Stimulated activated CD4-positive, alpha-beta T cell treated with anti-CD3 and anti-CD28 coated beads, Interleukin-1b, Interleukin-23, amount 100 ng/mL, for 24 hours (primary cell): ENCODE measurements at regions not wholly inside any gene's neighbourhood (a gene's known extent, or its start where the extent isn't known, plus 50 kb on each side); places are given as distances from the start of the nearest gene placed in this dataset.
A peak's percentile ranks its signal among the peaks of the same experiment; 100 is the strongest.

Source experiments
- DNase-seq, 4 experiments: peaks; one replicate each; pipeline ENCODE4 v3.0.0-alpha.2; 2020; ENCODE audit warnings: low read depth in 4 of 4, low spot score in 1 of 4

DNA sequence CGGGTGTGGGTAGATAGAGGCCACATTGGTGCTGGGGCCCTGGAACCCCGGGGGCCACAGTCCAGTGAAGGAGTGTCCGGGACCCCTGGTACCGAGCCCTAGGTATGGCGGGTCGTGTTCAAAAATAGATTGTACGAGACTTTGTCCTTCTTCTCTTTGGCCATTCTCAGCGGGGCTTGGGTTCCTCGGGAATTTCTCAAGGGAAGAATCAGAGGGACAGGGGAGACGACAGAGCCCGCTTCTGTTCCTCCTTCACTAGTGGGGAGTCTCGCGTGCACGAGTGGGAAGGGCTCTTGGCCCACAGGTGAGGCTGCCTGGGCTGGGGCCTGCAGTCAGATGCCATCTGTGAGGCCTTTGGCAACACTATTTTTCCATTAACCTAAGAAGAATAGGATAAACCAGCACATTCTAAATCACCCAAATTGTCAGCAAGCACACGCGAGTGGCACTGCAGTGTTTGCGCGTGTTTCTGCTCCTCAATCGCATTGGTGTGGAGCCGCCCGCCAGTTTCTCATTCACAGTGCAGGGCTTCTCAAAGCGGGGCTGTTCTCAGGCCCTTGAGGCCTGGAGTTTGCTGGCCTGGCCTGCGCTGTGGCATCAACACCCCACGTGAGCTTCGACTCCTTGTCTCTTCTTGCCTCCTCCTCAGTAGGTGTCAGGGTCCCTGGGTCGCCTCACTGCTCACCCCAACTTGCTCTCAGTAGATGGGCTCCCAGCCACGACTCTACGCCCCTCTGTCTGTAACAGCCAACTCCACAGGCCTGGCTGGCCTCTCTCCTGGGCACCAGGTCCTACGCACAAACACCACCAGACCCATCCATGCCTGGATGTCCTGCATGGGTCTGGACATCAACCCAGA is 187.6 kb upstream of the SHH start:
- no peak for DNase-seq

DNA sequence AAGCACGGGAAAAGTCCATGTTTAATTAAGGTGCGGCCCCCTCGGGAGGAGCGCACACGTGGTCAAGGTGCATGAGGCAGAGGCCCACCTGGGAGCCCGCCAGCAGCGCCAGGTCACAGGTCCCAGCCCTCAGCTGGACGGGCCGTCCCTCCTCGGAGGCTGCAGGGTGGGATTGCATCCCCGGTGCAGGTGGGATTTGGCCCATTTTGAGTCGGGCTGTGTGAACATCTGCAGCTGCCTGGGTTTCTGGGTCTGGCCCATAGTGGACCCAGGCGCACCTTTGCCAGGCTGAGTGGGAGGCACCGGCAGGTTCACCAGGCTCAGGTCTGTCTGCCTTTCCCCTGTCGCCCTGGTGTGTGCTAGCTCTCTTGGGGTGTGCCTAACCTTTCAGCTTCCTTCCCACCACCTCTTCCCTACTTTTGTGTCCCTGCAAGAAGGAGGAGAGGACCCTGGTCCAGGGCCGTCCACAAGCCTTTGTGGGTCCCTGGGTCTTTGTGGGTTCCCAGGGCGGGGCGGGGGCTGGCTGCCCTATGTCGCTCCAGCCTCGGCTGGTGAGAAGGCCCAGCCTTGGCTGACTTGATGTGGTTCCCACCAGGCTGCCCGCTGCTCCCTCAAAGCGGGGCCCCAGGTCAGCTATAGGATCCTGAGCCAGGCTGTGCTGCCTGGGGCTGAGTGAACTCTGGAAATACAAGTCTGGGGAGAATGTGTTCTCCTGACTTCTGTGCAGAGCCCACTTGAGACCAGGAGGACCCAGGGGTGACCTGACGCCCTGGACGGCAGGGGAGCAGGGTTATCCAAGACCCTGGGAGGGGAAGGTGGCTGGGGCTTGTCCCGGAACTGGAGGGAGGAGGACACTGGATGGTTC is 186.7 kb upstream of the SHH start:
- DNase-seq: no peak

DNA sequence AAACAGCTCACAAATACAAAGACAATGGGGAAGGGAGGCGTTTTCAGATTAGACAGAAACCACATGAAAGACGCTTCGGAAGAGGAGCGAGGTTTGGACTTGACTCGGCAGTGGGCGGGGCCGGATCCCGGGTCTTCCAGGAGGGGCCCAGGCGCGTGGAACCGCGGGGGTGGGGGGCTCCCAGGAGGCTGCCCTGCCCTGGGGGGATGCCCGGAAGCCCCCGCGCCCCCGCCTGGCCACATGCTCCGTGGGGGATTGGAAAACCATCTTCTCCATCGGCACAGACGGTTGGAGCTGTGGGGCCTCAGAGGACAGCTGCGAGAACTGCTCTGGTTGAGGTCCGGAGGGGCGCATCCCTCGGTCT is 186.0 kb upstream of the SHH start:
- DNase-seq: peak in 2 of 4 experiments; percentile 20 to 40

DNA sequence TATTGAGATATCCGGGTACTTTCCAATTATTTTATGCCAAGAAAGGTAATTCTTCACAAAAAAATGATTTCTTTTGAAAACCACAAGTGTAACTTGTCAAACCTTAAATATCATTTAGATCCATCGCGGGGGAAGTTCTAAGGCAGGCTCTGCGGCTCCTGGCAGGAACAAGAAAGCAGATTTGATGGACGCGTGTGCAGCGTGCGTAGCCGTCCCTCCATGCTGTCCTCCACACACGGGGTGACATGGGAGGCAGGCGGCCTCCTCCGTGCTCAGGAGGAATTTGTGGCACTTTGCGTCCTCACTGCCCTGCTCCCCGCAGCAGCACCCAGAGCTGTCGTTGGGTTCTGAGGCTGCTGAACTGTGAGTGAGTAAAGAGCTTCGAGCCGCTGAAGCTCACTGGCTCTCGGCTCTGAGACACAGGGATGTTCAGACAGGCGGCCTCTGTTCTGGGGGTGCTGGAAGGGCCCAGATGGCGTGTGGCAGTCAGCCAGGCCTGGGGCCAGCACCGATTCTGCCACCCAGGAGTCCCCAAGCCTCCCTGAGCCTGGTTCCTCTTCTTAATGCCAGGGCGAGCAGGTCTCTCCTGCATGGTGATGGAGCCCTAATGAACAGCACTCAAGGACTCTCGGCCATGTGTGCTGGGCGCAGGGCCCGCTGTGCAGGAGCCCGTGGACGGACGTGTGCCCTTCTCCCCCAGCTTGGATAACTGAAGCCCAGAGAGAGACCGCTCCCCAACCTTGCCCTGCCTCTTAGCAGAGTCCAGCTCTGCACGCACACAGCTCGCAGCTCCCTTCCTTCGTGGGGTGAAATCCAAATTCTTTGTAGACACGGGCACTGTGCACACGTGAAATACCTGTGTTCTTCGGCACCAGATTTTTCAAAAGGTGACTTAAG is 185.4 kb upstream of the SHH start:
- DNase-seq: no peak

DNA sequence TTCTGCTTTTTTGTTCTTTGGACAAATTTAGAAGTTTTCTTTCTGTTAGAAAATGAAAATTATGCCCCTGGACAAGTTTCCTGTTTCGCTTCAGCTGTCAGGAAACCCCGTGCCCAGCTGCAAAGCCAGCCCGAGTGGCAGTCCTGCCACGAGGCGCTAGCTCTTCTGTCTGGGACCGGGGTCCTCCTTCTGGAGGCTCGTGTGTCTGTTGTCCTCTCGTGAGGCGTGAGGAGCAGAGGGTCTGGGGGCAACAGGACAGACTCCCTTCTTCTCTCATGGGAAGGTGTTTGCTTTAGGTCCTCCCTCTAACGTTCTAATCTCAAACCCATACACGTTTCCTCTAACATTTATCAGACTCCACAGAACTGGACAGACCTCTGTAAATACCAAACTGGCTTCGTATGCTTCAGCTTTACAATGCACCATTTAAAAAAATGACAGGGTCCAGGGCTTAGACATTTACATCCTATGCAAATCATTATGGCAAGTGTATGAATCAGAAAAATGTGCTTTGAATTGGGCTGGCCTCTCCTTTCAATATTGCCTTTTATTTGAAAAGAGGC is 184.5 kb upstream of the SHH start:
- DNase-seq: no peak

DNA sequence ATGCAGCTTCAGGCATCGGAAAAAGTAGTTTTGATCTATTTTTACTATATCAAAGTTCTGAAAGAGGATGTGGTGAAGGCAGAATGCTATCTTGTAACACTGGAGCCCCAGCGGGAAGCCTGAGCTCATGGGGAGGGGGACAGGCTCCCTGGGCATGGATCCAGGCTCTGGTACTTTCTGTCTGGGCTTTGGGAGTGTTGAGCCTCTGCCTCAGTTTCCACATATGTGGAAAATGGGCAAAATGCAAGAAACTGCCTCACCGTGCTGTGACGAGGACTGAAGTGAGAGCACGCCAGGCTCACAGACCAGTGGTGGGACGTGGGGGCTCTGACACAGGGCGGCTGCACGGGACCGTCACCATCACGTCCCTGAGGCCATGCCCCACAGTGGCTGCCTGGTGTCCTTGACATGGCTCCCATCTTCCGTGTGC is 182.9 kb upstream of the SHH start:
- no peak for DNase-seq

DNA sequence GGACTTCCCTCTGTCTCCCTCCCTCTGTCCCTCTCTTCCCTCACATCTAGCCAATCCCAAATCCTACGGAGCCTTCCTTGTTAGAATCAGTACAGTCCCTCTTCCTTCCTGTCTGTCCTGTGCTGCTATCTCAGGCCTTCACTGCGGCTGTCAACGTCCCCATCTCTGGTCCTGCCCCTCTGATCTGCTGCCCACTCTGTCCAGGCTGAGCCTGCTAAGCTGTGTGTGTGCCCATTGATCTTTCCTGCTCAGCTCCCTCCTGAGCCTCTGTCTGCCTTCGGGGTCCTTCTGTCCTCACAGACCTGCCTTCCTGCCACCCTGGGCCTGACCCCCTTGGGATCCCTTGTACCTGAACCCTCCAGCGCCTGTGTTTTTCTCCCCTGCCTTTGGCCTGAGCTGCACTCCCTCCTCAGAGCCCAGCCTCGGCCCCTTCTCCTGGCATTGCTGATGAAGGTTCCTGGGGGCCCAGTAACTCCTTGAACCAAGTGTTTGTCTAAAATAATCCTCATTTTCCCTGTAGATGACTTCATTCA is 182.1 kb upstream of the SHH start:
- no peak for DNase-seq

DNA sequence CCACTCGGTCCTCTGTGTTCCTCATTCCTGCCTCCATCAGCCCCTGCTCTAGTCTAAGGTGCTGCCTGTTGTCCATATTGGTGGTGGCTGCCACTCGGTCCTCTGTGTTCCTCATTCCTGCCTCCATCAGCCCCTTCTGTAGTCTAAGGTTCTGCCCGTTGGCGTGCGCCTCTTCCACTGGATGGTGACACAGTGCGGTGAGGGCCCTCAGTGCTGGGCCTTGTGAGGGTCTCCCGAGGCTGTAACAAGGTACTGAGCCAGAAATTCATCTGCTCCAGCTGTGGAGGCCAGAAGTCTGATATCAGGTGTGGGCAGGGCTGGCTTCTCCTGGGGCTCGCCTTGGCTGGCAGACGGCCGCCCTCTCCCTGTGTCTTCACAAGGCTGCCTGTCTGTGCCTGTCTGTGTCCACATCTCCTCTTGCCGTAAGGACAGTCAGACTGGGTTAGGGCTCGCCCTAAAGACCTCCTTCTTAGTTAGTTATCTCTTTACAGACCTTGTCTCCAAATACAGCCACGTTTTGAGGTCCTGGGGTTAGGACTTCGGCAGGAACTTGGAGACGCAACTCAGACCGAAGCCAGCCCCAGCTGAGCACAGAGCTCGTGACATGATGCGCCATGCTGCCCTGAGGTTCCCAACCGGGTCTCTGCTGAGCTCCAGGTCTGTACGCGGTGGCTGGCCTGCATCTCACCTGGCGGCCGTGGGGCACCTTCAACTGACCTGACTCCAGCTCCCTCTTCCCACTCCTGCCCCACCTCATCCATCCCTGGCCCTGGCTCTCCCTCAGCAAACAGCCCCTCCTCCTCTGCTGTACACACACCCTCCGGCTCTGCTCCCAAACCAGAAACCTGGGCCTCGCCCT is 181.4 kb upstream of the SHH start:
- no peak for DNase-seq

DNA sequence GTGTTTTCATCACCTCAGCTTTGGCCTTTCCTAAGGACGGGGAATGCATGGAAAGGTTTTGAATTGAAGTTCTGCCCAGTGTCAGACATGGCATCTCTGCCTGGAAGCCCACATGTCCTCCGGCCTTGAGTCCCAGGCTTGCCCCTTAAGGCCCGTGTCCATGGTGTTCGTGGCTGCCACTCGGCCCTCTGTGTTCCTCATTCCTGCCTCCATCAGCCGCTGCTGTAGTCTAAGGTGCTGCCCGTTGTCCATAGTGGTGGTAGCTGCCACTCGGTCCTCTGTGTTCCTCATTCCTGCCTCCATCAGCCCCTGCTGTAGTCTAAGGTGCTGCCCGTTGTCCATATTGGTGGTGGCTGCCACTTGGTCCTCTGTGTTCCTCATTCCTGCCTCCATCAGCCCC is 180.7 kb upstream of the SHH start:
- no peak for DNase-seq

DNA sequence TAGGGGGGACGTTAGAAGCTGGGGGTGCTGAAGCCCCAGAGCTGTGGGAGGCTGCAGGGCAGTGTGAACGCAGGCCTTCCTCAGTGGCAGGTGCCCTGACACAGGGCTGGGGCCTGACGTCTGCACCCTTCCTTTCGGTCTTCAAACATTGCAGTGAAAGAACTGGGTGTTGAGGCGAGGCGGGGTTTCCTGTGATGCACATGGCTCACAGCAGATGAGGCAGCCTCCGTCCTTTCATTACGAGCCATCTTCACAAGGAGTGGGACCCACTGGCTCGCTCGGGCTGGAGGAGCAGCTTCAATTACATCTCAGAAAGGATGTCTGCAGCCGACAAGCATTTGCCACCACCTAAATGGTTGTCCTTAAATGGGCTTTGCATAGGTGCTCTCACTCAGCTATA is 180.3 kb upstream of the SHH start:
- DNase-seq: no peak

DNA sequence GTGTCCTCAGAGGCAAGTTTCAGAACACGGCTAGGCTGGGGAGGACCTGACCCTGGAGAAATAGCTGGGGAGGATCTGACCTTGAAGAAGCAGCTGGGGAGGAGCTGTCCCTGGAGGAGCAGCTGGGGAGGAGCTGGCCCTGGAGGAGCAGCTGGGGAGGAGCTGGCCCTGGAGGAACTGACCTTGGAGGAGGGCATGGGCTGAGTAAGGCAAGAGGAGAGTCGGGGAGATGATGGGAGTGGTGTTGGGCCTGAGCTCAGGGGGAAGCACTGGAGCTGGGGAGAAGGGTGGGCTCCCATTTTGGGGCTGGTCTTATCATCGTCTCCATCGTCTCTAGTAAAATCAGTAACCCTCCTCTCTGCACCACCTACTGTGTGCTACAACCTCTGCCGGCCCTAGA is 179.8 kb upstream of the SHH start:
- no peak for DNase-seq

DNA sequence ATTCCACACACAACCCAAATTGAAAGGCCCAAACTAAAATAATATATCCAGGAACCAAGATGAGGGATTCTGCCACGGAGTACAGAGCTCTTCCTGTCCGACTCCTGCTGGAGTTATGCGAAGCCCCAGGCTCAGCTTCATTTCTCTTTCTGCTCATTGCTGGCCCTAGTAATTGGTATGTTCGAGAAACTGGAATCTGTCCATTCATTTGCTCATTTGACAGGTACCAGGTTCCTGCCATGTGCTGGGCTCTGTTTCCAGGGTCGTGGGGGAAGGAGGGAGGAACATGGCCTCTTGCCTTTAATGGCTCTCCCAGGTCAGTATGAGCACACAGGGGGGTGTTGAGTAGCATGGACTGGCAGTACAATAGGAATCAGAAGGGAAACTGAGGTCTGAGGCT is 179.2 kb upstream of the SHH start:
- DNase-seq: no peak

DNA sequence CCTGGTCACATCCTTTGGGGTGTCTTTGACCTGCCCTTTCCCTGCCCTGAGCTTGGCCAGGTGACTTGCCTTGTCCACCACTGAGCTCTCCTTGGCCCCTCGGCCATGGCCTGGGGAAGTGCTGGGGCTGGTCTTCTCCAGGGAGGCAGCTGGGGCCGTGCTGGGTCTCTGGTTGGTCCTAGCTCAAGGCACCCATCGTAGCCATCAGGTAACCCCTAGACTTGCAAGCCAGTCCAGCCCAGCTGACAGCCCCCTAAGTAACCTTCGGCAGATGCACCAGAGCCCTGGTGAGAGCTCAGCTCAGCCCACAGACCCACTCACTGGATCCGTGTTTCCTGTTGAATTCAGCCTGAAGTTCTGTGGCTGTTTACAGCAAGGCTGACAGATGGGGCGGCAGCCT is 176.2 kb upstream of the SHH start:
- no peak for DNase-seq

DNA sequence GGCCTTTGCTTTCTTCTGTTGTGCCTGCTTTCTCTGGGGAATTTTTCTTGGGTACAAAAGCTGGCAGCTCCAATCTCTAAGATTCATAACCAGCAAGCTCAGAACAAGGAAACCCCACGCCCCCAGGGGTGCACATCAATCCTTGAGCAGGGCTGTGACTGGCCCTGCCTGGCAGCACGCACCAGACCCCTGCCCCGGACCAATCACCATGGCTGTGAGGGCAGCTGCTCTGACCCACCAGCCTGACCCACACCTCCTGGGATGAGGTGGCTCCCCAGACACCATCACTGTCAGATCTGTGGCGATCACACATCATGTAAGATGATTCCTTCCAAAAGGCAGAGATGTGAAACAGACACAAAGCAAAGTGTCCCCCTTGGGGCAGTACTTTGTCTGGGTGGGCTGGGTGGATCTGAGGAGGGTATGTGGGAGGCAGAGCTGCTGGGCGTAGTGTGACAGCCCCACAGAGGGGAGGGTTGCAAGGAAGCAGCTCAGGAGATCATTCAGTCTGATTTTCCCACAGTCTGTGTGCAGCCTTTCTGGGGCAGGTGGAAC is 175.5 kb upstream of the SHH start:
- DNase-seq: no peak

DNA sequence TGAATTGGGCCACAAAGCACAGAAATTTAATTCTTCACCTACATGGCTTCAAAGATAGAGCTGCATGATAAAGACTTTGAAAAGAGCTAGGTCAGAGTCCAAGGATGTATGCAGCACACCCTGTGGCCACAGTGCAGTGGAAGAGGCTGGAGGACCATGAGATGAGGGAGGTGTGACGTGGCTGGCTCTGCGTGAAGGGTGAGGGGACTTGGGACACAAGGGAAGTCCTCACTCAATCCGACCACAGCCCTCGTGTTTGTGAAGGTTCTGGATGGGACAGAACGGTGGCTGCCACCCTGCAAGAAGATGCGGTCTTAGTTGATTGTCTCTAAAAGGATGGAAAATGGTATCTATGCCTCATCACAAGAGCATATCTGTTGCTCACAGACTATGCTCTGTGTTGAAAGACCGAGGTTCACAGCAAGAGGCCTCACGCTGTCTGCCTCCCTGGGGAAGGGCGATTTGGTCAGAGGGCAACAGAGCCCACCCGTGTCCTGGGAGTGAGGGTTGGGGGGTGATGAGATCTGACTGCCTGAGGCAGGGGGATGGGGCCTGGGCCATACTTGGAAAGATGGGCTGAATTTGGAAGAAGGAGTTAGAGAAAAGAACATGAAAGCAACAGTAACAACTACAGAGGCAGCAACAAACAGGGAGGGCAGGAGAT is 174.4 kb upstream of the SHH start:
- DNase-seq: no peak

DNA sequence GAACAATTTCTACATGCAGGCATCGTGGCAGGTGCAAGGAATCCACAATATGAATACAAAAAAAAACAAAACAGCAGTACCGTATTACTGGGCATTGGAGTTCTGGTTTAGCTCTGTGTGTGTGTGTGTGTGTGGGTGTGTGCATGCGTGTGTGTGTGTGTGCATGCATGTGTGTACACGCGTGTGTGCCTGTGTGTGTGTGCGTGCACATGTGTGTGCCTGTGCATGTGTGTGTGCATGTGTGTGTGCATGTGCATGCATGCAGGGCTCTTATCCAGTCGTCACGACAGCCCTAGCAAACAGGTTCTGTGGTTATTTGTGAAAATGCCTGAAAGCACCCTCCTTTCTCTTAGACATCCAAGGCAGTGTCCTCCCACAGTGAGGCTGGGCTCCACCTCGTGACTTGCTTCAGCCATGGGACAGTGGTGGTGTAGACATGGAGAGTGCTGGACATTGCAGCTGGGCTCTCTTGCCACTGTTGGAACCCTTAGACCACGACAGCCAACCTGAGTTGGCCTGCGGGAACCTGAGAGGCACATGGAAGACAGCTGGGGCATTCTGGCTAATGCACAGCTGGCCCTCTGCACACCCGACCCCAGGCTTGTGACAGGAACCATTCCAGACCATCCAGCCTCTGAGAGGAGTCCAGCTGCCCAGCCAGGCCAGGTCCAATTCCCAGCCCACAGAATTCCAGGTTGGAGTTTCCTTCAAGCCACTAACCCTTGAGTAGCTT is 173.4 kb upstream of the SHH start:
- DNase-seq: no peak

DNA sequence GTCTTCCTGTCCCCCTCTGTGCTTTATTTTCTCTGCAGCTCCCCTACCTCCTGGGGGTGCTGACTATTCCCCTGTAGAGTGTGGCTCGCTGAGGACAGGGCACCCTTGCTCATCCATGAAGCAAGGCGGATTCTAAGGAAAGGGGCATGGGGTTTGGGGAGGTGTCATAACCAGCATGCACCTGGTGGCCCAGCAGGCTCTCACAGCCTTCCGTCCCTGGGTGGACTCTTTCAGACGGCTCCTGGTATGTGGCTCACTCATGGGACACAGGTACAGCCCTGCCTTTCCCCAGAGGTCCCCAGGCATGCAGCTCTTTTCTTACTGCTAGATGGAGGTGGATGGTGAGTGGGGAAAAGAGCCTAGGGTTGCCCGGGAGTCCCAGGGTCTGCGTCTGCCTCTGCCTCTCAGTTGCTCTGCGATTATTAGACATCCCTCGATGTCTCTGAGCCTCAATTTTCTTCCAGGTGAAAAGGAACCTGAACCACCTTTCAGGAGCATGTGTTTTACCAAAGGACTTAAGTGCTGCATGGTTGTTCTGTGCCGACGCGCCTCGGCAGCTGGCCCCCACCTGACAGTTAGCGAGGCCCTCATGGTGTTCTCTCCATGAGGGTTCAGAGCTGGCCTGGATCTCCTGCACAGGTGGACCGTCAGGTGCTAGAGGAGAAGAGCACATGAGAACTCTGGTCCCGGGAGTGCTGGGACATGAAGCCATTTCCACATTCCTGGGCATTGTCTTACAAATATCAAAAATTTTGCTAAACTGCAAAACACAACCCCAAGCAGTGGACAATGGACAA is 172.5 kb upstream of the SHH start:
- DNase-seq: no peak
